Transverse colon (tissue), 4 donors: ENCODE measurements at regions not wholly inside any gene's neighbourhood (a gene's known extent, or its start where the extent isn't known, plus 50 kb on each side); places are given as distances from the start of the nearest gene placed in this dataset.

Experiments
- DNase-seq: peaks from one replicate; pipeline ENCODE4 v3.0.0-alpha.2; 2019
- H3K27ac ChIP-seq, 4 donors: fragments of 200-600 bp; sonication (generic); 2 replicates each; pipeline ENCODE4 v1.5.1; 2016 to 2018; ENCODE audit warnings: inconsistent platforms in 4 of 4
- H3K27me3 ChIP-seq: fragments of 200-600 bp; sonication (generic); 2 replicates; pipeline ENCODE4 v1.5.1; 2017; ENCODE audit warnings: inconsistent platforms
- H3K36me3 ChIP-seq, 4 donors: fragments of 200-600 bp; sonication (generic); 2 replicates each; pipeline ENCODE4 v1.5.1; 2017 to 2019; ENCODE audit warnings: inconsistent platforms in 4 of 4
- H3K4me1 ChIP-seq, 4 donors: fragments of 200-600 bp; sonication (generic); 2 replicates each; pipeline ENCODE4 v1.5.1; 2017 to 2020; ENCODE audit warnings: inconsistent platforms in 4 of 4
- H3K4me3 ChIP-seq, 4 donors: fragments of 200-600 bp; sonication (generic); 1 replicate in 1 of 4; 2 replicates in 3 of 4; pipeline versions ENCODE4 v1.5.1 to v1.6.1; 2017 to 2019; ENCODE audit warnings: inconsistent platforms in 4 of 4
- H3K9me3 ChIP-seq, 2 donors: fragments of 200-600 bp; sonication (generic); 2 replicates each; pipeline ENCODE4 v1.5.1; 2017 to 2019; ENCODE audit warnings: inconsistent platforms in 2 of 2
- EP300 ChIP-seq: sonication (generic); formaldehyde crosslinking; IDR thresholded peaks from one replicate; pipeline ENCODE4 v1.6.1; 2017; ENCODE audit warnings: antibody characterized with exemption, low read depth
- POLR2A ChIP-seq: fragments of 450-650 bp; IDR thresholded peaks from one replicate; pipeline ENCODE4 v1.6.1; 2016; ENCODE audit warnings: antibody characterized with exemption, mild to moderate bottlenecking, moderate library complexity
- POLR2AphosphoS5 ChIP-seq, 3 donors: sonication (generic); formaldehyde crosslinking; IDR thresholded peaks; one replicate each; pipeline ENCODE4 v1.6.1; 2016; ENCODE audit warnings: antibody characterized with exemption in 3 of 3
- WGBS, 2 donors: methylation state at CpG; one replicate each; pipeline ENCODE4 v1.1.5; 2018; ENCODE audit warnings: low coverage in 1 of 2; 5-methylcytosine and 5-hydroxymethylcytosine counted together
- in situ Hi-C, 4 donors: fragments of 200-750 bp; cut with MboI; loops; one replicate each; pipeline versions ENCODE4 v1.15.0 to v1.15.1; 2017; ENCODE audit warnings: low sequenced_read_pairs in 3 of 4, low pct_ligation_motif_present in 1 of 4, low pct_unique_long_range_greater_than_20kb in 1 of 4
- intact Hi-C: fragments of 100-400 bp; cut with DNase I; formaldehyde crosslinking; loops from one replicate; pipeline ENCODE4 v1.15.1; 2023; ENCODE audit warnings: low total_unique reads
- TF ChIP-seq, protein P1 (sequence below), 5 experiments: fragments of 200-600 bp in 3 of 5; fragments of 450-650 bp in 2 of 5; sonication (generic) in 3 of 5; IDR thresholded peaks; 1 replicate in 2 of 5; 2 replicates in 3 of 5; pipeline ENCODE4 v1.5.1; 2016 to 2017; ENCODE audit warnings: antibody characterized with exemption in 5 of 5, inconsistent platforms in 3 of 5, mild to moderate bottlenecking in 2 of 5, moderate library complexity in 1 of 5

DNA sequence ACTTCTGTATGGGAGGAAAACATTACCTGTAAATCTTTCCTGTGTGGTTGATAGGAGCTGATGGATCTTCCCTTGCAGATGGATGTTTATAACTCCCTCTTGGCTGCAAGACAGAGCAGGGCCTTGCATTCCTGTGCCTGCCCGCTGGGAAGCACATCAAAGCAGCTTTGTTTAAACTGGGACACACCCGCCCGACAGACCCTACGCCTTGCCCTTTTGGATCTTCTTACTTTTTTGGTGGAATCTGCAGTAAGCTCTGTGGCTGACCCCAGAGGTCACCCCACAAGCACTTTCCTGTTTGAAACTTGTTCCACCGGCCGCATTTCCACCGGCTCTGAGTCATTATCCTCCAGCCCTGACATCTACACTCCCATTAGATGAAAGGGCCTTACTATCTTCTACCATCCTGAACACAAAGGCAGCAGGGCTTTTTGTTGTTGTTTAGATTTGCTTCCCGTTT lies 244.1 kb upstream of the STT3B start:
- Histone ChIP-seq H3K9me3 (no peaks in the 10 kb centered on the region), H3K4me3 (no peak overlapping the region), H3K27ac (no peak overlapping the region), H3K36me3 (no peaks in the 10 kb centered on the region), H3K27me3 (no peaks in the 10 kb centered on the region), H3K4me1 (peaks cover 0 to 11% (median 3%) of the 10 kb centered on the region in 4 donors)
- TF ChIP-seq, protein P1, sequence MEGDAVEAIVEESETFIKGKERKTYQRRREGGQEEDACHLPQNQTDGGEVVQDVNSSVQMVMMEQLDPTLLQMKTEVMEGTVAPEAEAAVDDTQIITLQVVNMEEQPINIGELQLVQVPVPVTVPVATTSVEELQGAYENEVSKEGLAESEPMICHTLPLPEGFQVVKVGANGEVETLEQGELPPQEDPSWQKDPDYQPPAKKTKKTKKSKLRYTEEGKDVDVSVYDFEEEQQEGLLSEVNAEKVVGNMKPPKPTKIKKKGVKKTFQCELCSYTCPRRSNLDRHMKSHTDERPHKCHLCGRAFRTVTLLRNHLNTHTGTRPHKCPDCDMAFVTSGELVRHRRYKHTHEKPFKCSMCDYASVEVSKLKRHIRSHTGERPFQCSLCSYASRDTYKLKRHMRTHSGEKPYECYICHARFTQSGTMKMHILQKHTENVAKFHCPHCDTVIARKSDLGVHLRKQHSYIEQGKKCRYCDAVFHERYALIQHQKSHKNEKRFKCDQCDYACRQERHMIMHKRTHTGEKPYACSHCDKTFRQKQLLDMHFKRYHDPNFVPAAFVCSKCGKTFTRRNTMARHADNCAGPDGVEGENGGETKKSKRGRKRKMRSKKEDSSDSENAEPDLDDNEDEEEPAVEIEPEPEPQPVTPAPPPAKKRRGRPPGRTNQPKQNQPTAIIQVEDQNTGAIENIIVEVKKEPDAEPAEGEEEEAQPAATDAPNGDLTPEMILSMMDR (IDR thresholded peaks at IDR 0.05), result no peak
- TF ChIP-seq POLR2AphosphoS5 (IDR thresholded peaks at IDR 0.05) (no peak), POLR2A (no peak), EP300 (no peak)
- peak; percentile 11 for DNase-seq
- intact Hi-C loops (no loop called here), in situ Hi-C loops (no loop called here)
- 30 to 37% methylated on average over 5 to 8 of the region's 8 CpGs for WGBS, 2 donors

DNA sequence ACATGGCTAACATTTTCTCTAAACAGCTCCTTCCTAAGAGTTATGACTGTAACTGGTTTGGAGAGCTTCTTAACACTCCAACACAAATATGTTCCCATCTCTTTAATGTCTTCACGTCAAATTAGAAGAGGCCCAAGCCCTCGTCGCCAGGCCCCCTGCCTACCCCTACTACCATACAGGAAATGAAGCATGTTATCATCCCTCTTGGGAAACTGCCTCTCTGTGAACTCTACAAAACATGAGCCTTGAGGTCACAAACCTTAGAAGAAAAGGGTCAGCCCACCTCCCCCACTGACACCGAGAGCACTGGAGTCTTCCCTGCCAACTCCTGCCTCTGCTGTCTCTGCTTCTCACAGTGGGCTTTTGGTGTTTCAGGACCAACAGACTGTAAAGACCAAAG lies 243.1 kb upstream of the STT3B start:
- no peak for DNase-seq
- in situ Hi-C loops, result no loop called here
- H3K36me3 ChIP-seq, result no peaks in the 10 kb centered on the region
- no peak overlapping the region for H3K27ac ChIP-seq
- H3K9me3 ChIP-seq, result no peaks in the 10 kb centered on the region
- no peak overlapping the region for H3K4me3 ChIP-seq
- no peak for TF ChIP-seq POLR2A
- no peak for TF ChIP-seq EP300
- TF ChIP-seq, protein P1 (IDR thresholded peaks at IDR 0.05), result no peak
- TF ChIP-seq POLR2AphosphoS5 (IDR thresholded peaks at IDR 0.05), result no peak
- H3K27me3 ChIP-seq, result no peaks in the 10 kb centered on the region
- WGBS, 2 donors, result 63 to 100% methylated on average over 1 to 4 of the region's 4 CpGs
- peaks cover 0 to 11% (median 3%) of the 10 kb centered on the region in 4 donors for H3K4me1 ChIP-seq
- intact Hi-C loops, result no loop called here

DNA sequence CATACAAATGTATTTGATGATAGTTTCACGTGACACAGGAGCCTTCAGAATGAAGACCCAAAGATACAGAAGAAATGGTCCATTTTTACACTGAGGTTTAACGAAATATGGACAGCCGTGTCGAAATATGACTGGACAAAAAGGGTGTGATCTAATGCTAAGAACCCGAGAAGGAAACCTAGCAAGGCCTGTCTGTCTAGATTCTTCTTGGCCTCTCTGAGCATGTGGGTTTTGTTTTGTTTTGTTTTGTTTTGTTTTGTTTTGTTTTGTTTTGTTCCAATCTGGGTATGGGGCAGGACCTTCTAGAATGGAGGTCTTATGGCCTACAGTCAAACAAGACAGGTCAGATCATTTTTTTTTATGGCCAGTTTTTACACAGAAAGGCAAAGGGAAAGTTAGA lies 242.7 kb upstream of the STT3B start:
- DNase-seq, result no peak
- H3K27ac ChIP-seq, result no peak overlapping the region
- H3K4me3 ChIP-seq, result no peak overlapping the region
- TF ChIP-seq POLR2AphosphoS5 (IDR thresholded peaks at IDR 0.05), result no peak
- no peak for TF ChIP-seq EP300
- TF ChIP-seq, protein P1 (IDR thresholded peaks at IDR 0.05), result no peak
- TF ChIP-seq POLR2A, result no peak
- H3K9me3 ChIP-seq, result no peaks in the 10 kb centered on the region
- H3K4me1 ChIP-seq, result peaks cover 0 to 11% (median 3%) of the 10 kb centered on the region in 4 donors
- H3K27me3 ChIP-seq, result no peaks in the 10 kb centered on the region
- intact Hi-C loops (no loop called here), in situ Hi-C loops (no loop called here)
- 93 to 96% methylated on average over 5 of the region's 5 CpGs for WGBS, 2 donors
- no peaks in the 10 kb centered on the region for H3K36me3 ChIP-seq

DNA sequence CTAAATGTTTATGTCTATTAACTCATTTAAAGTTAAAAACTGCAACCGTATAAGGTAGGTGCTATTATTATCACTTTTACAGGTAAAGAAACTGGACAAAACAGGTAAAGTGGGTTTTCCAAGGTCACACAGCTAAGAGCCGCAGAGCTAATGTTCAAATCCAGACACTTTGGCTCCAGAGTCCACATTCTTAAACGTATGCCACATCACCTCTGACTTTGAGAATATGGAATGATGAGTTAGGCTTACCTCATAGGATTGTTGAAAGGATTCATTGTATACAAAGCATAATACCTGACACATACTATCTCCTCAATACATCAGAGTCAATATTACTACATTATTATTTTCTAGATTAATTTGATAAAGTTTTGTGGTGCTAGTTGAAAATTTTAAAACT lies 240.9 kb upstream of the STT3B start:
- H3K9me3 ChIP-seq, result no peaks in the 10 kb centered on the region
- DNase-seq, result no peak
- H3K27ac ChIP-seq, result no peak overlapping the region
- no peaks in the 10 kb centered on the region for H3K27me3 ChIP-seq
- H3K4me1 ChIP-seq, result peaks cover 0 to 11% (median 3%) of the 10 kb centered on the region in 4 donors
- TF ChIP-seq POLR2AphosphoS5 (IDR thresholded peaks at IDR 0.05), result no peak
- TF ChIP-seq POLR2A, result no peak
- in situ Hi-C loops (no loop called here), intact Hi-C loops (no loop called here)
- no peak overlapping the region for H3K4me3 ChIP-seq
- 74 to 84% methylated on average over 3 of the region's 3 CpGs for WGBS, 2 donors
- no peaks in the 10 kb centered on the region for H3K36me3 ChIP-seq
